Activated naive CD4-positive, alpha-beta T cell treated with Interleukin-2 at 50 U/mL for 16 hours (primary cell): ENCODE measurements at regions not wholly inside any gene's neighbourhood (a gene's known extent, or its start where the extent isn't known, plus 50 kb on each side); places are given as distances from the start of the nearest gene placed in this dataset.

Experiments
- DNase-seq: peaks from one replicate; pipeline ENCODE4 v3.0.0-alpha.2; 2020

- DNase-seq, result no peak
Observed at GRCh38 chr3:117135207-117135606, 425.6 kb downstream of the TUSC7 start.

GRCh38 chr3:117136003-117136402 lies 426.4 kb downstream of the TUSC7 start:
- no peak for DNase-seq

GRCh38 chr3:117137065-117137464 lies 427.5 kb downstream of the TUSC7 start:
- no peak for DNase-seq

GRCh38 chr3:117139681-117140080 lies 430.1 kb downstream of the TUSC7 start:
- DNase-seq, result no peak

- no peak for DNase-seq
Observed at GRCh38 chr3:117141812-117142211, 432.2 kb downstream of the TUSC7 start.

GRCh38 chr3:117144853-117145252 lies 435.3 kb downstream of the TUSC7 start:
- DNase-seq, result no peak

GRCh38 chr3:117145677-117146076 lies 436.1 kb downstream of the TUSC7 start:
- DNase-seq, result no peak

- DNase-seq, result no peak
Observed at GRCh38 chr3:117146571-117146970, 437.0 kb downstream of the TUSC7 start.

GRCh38 chr3:117149584-117149983 lies 440.0 kb downstream of the TUSC7 start:
- DNase-seq, result no peak

- no peak for DNase-seq
Observed at GRCh38 chr3:117150628-117151027, 441.0 kb downstream of the TUSC7 start.

- no peak for DNase-seq
Observed at GRCh38 chr3:117160176-117160575, 450.6 kb downstream of the TUSC7 start.

GRCh38 chr3:117161816-117162215 lies 452.2 kb downstream of the TUSC7 start:
- DNase-seq, result no peak

GRCh38 chr3:117165176-117165575 lies 455.6 kb downstream of the TUSC7 start:
- DNase-seq, result no peak

GRCh38 chr3:117165601-117166051 lies 456.0 kb downstream of the TUSC7 start:
- no peak for DNase-seq

GRCh38 chr3:117168896-117169295 lies 459.3 kb downstream of the TUSC7 start:
- DNase-seq, result no peak

GRCh38 chr3:117170094-117170493 lies 460.5 kb downstream of the TUSC7 start:
- no peak for DNase-seq

- DNase-seq, result no peak
Observed at GRCh38 chr3:117171124-117171523, 461.5 kb downstream of the TUSC7 start.

- DNase-seq, result no peak
Observed at GRCh38 chr3:117172426-117172825, 462.8 kb downstream of the TUSC7 start.

- DNase-seq, result no peak
Observed at GRCh38 chr3:117181222-117181621, 471.6 kb downstream of the TUSC7 start.

GRCh38 chr3:117184574-117184973 lies 475.0 kb downstream of the TUSC7 start:
- DNase-seq, result no peak

GRCh38 chr3:117191245-117191644 lies 481.7 kb downstream of the TUSC7 start:
- no peak for DNase-seq

GRCh38 chr3:117192888-117193287 lies 483.3 kb downstream of the TUSC7 start:
- no peak for DNase-seq

- no peak for DNase-seq
Observed at GRCh38 chr3:117193390-117193789, 483.8 kb downstream of the TUSC7 start.

GRCh38 chr3:117195034-117195433 lies 485.5 kb downstream of the TUSC7 start:
- DNase-seq, result no peak

- no peak for DNase-seq
Observed at GRCh38 chr3:117200962-117201361, 491.4 kb downstream of the TUSC7 start.
